ENCODE measurements at regions not wholly inside any gene's neighbourhood (a gene's known extent, or its start where the extent isn't known, plus 50 kb on each side); places are given as distances from the start of the nearest gene placed in this dataset.

GRCh38 chr15:81813215-81813614 is 232.6 kb downstream of the MEX3B start:
- no peak for TF ChIP-seq EP300 (IDR thresholded peaks at IDR 0.05)
- no peak for TF ChIP-seq CTCF (IDR thresholded peaks at IDR 0.05)
- no peak for TF ChIP-seq POLR2A (IDR thresholded peaks at IDR 0.05)
